K562 (cell line): ENCODE measurements at regions not wholly inside any gene's neighbourhood (a gene's known extent, or its start where the extent isn't known, plus 50 kb on each side); places are given as distances from the start of the nearest gene placed in this dataset.

Experiments used
- ATAC-seq: fragments of 200-7000 bp; cut with Tn5 transposase; 3 replicates; pipeline ENCODE4 v1.9.1; 2020; ENCODE audit warnings: moderate library complexity
- BruUV-seq: library from RNA; stranded (reverse); fragments of 400-500 nt; replicated peaks from 2 replicates; lab custom pipeline; 2021; lab: Mats Ljungman, UMichigan
- CTCF ChIA-PET: fragments of 300-600 bp; formaldehyde crosslinking; extraction: SDS; loops from one replicate; lab custom pipeline; 2021; ENCODE audit warnings: low intra/inter-chr PET ratio; lab: Yijun Ruan, JAX
- POLR2A ChIA-PET: fragments of 300-600, 350-650 bp; sonication (Branson Sonifier 250); formaldehyde crosslinking; extraction: SDS; loops from one replicate; lab custom pipeline; 2021; ENCODE audit warnings: antibody characterized with exemption, inconsistent platforms; lab: Yijun Ruan, JAX
- DNase-seq, 4 experiments: peaks; one replicate each; pipeline versions ENCODE4 v3.0.0 to v3.0.0-alpha.2; 2011 to 2018; ENCODE audit warnings: low spot score in 3 of 4, mixed read lengths in 3 of 4; ENCODE audit errors: extremely low read depth in 1 of 4
- FAIRE-seq: peaks from 2 replicates; lab custom pipeline; 2011; peaks lifted over from hg19 to GRCh38; lab: Jason Lieb, UNC
- H2AFZ ChIP-seq: 2 replicates; pipeline ENCODE4 v1.6.0; 2011; ENCODE audit warnings: low read depth, low read length, control low read depth, inconsistent platforms
- H3K27ac ChIP-seq: fragments of 200-600 bp; 3 replicates; pipeline ENCODE4 v1.8.0; 2011; ENCODE audit warnings: low read depth, mild to moderate bottlenecking, control low read depth, inconsistent platforms, low read length, moderate library complexity, mixed read lengths; ENCODE audit errors: extremely low read depth
- H3K27me3 ChIP-seq, 2 experiments: fragments of 300-600 bp in 1 of 2; 2 replicates in 1 of 2; 3 replicates in 1 of 2; pipeline versions ENCODE4 v1.6.0 to v1.8.0; 2011; ENCODE audit warnings: inconsistent platforms in 2 of 2, low read length in 2 of 2, mild to moderate bottlenecking in 1 of 2, mixed read lengths in 1 of 2, moderate library complexity in 1 of 2; ENCODE audit not compliant: control insufficient read depth in 2 of 2, insufficient read depth in 2 of 2
- H3K36me3 ChIP-seq: fragments of 300-600 bp; 3 replicates; pipeline ENCODE4 v1.8.0; 2011; ENCODE audit warnings: mild to moderate bottlenecking, low read length, inconsistent platforms; ENCODE audit not compliant: control insufficient read depth, insufficient read depth
- H3K4me1 ChIP-seq, 2 experiments: fragments of 200-600 bp in 1 of 2; replicated peaks in 1 of 2; 2 replicates in 1 of 2; 3 replicates in 1 of 2; pipeline versions ENCODE4 v1.5.1 to v1.8.0; 2011; ENCODE audit warnings: inconsistent platforms in 2 of 2, low read length in 2 of 2, mild to moderate bottlenecking in 1 of 2, mixed read lengths in 1 of 2, moderate library complexity in 1 of 2; ENCODE audit not compliant: control insufficient read depth in 2 of 2, insufficient read depth in 2 of 2
- H3K4me2 ChIP-seq: 2 replicates; pipeline ENCODE4 v1.6.1; 2011; ENCODE audit warnings: low read length, control low read depth, inconsistent platforms, mixed read lengths; ENCODE audit not compliant: insufficient read depth
- H3K4me3 ChIP-seq: fragments of 200-600 bp; sonication (generic), shearing (Covaris generic); 2 replicates; pipeline ENCODE4 v1.5.1; 2016; ENCODE audit warnings: control low read depth, inconsistent platforms
- H3K79me2 ChIP-seq: fragments of 200-600 bp; 3 replicates; pipeline ENCODE4 v1.8.0; 2011; ENCODE audit warnings: low read length, inconsistent platforms; ENCODE audit not compliant: control insufficient read depth, insufficient read depth
- H3K9ac ChIP-seq, 2 experiments: 2 replicates each; pipeline versions ENCODE4 v1.6.0 to v1.6.1; 2011; ENCODE audit warnings: low read depth in 2 of 2, low read length in 2 of 2, control low read depth in 1 of 2, inconsistent platforms in 1 of 2, mild to moderate bottlenecking in 1 of 2, mixed read lengths in 1 of 2; ENCODE audit not compliant: insufficient read depth in 1 of 2
- H3K9me1 ChIP-seq: one replicate; pipeline ENCODE4 v1.6.0; 2011; ENCODE audit warnings: inconsistent platforms, mild to moderate bottlenecking, low read length, moderate library complexity; ENCODE audit not compliant: control insufficient read depth, insufficient read depth
- H3K9me3 ChIP-seq: replicated peaks from 2 replicates; pipeline ENCODE4 v1.5.1; 2011; ENCODE audit warnings: low read depth, low read length, inconsistent platforms; ENCODE audit not compliant: control insufficient read depth, insufficient read depth
- H4K20me1 ChIP-seq: replicated peaks from 2 replicates; pipeline ENCODE4 v1.6.1; 2011; ENCODE audit warnings: low read length, inconsistent platforms, mixed read lengths; ENCODE audit not compliant: control insufficient read depth, insufficient read depth
- CBX8 ChIP-seq: fragments of 200-600 bp; sonication (generic); IDR thresholded peaks from 2 replicates; pipeline ENCODE4 v1.6.1; 2012; ENCODE audit warnings: borderline replicate concordance, mixed run types, low read depth, mild to moderate bottlenecking, moderate library complexity, mixed read lengths, low read length, control low read depth, inconsistent platforms; ENCODE audit not compliant: poor library complexity, severe bottlenecking; ENCODE audit errors: extremely low read depth
- DPF2 ChIP-seq: fragments of 450-650 bp; IDR thresholded peaks from 2 replicates; pipeline ENCODE4 v1.6.1; 2016
- HDAC8 ChIP-seq: fragments of 450-650 bp; IDR thresholded peaks from 2 replicates; pipeline ENCODE4 v1.6.1; 2016; ENCODE audit warnings: mild to moderate bottlenecking, missing genetic modification characterization, moderate library complexity, missing compliant biosample characterization
- HMG20A ChIP-seq: fragments of 450-650 bp; formaldehyde crosslinking; conservative IDR thresholded peaks from 2 replicates; pipeline ENCODE4 v1.4.0; 2020; ENCODE audit warnings: mild to moderate bottlenecking, mixed read lengths
- MAFG ChIP-seq: fragments of 450-650 bp; conservative IDR thresholded peaks from 2 replicates; pipeline ENCODE4 v1.6.1; 2016; ENCODE audit warnings: missing genetic modification characterization, missing compliant biosample characterization
- NFXL1 ChIP-seq: fragments of 450-650 bp; formaldehyde crosslinking; IDR thresholded peaks from 2 replicates; pipeline ENCODE4 v1.4.0; 2021; ENCODE audit warnings: mild to moderate bottlenecking
- PHF20 ChIP-seq: fragments of 450-650 bp; IDR thresholded peaks from 2 replicates; pipeline ENCODE4 v1.6.1; 2018; ENCODE audit not compliant: partially characterized antibody
- SAFB2 ChIP-seq: fragments of 200-400 bp; formaldehyde crosslinking; IDR thresholded peaks from 2 replicates; pipeline ENCODE4 v1.6.1; 2018; ENCODE audit warnings: borderline replicate concordance, low read length, low read depth, moderate library complexity; ENCODE audit not compliant: severe bottlenecking
- TCF7L2 ChIP-seq: fragments of 150-350 bp; IDR thresholded peaks from 2 replicates; pipeline ENCODE4 v1.6.1; 2016; ENCODE audit warnings: low read depth, mild to moderate bottlenecking, low read length, moderate library complexity
- ZNF146 ChIP-seq: IDR thresholded peaks from one replicate; pipeline ENCODE4 v1.6.1; 2018; ENCODE audit warnings: missing compliant biosample characterization; ENCODE audit not compliant: unreplicated experiment
- ZNF347 ChIP-seq: fragments of 450-650 bp; formaldehyde crosslinking; IDR thresholded peaks from 2 replicates; pipeline ENCODE4 v1.4.0; 2020; ENCODE audit warnings: low read depth, mild to moderate bottlenecking, moderate library complexity
- WGBS: fragments of 100-300 bp; shearing (Covaris generic); methylation state at CpG from one replicate; pipeline ENCODE4 v1.1.6; 2016; ENCODE audit warnings: low coverage, mixed read lengths; ENCODE audit not compliant: insufficient coverage; ENCODE audit errors: missing lambda C conversion rate; 5-methylcytosine and 5-hydroxymethylcytosine counted together
- in situ Hi-C: fragments of 300-500 bp; cut with MboI; formaldehyde crosslinking; loops from 4 replicates; pipeline ENCODE4 v1.15.0; 2018; ENCODE audit warnings: inconsistent platforms, mixed read lengths
- intact Hi-C: fragments of 100-400 bp; cut with micrococcal nuclease; formaldehyde crosslinking; loops from 2 replicates; pipeline ENCODE4 v1.14.2; 2022
- TF ChIP-seq, protein P1 (sequence below): fragments of 250-450 bp; sonication (Bioruptor Pico); IDR thresholded peaks from 2 replicates; pipeline ENCODE4 v1.4.0; 2020; ENCODE audit warnings: mild to moderate bottlenecking, moderate library complexity
- TF ChIP-seq, protein P2 (sequence below): IDR thresholded peaks from 2 replicates; pipeline ENCODE4 v1.6.1; 2011; ENCODE audit warnings: borderline replicate concordance, low read depth, mild to moderate bottlenecking, moderate library complexity, low read length; ENCODE audit not compliant: insufficient read depth, poor library complexity, severe bottlenecking
- TF ChIP-seq, protein P3 (sequence below): sonication (generic); formaldehyde crosslinking; IDR thresholded peaks from 2 replicates; pipeline ENCODE4 v1.8.0; 2022; ENCODE audit warnings: missing genetic modification reagents, mild to moderate bottlenecking, borderline replicate concordance

DNA sequence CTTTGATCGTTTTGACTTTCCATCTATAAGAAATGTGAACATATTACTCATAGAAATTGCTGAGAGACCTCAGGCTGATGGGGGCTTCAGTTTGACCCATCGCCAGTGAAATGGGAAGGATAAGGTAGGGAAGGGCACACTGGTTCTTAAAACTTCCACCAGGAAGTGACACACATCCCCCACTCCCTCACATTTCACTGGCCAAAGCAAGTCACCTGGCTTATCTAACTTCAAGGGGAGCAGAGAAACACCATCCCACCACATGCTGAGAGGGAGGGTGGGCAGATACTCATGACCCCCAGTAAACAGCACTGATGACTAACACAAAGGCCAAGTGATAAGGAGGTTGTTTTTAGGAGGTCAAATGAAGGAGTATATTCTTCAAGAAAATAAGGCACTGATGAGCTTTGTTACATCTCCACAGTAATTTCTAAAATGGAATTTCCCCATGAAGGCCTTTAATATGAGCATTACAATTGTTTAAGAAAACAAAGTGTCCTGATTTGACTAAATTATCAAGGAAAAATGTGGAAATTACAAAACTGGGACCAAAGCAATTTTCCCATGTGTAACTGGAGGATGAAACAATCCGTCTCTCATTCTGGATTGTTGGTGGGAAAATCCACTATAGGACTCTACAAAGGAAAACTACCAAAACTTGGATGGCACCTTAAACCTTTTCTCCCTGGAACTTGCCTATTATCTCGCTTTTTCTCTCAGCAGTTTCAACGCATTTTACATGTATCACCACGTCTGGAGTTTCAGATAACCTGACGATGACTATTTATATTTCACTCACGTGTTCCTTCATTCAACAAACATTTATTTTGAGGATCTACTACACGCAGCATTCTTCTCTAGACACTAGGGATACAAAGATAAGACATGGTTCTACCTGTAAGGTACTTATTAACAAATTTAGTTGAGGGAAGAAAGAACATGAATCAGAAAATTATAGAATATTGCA lies 91.8 kb upstream of the EEA1 start:
- Histone ChIP-seq H3K9me1 (no peaks in the 10 kb centered on the region), H3K9me3 (no peaks in the 10 kb centered on the region), H3K4me1 (peaks cover 8 to 39% of the 10 kb centered on the region in 2 experiments; a peak in 3 of 5 replicates), H2AFZ (peak overlapping the region; percentile 94), H3K4me3 (no peak overlapping the region), H3K4me2 (peak overlapping the region; percentile 63), H3K27ac (peak overlapping the region; percentile 63), H3K79me2 (no peaks in the 10 kb centered on the region), H3K9ac (peak overlapping the region in 1 of 2 experiments; percentile 54; a peak in 2 of 4 replicates), H3K36me3 (no peaks in the 10 kb centered on the region), H4K20me1 (no peaks in the 10 kb centered on the region), H3K27me3 (no peaks in the 10 kb centered on the region)
- intact Hi-C loops: loop anchor here (1.0 to 2.0 kb wide), 2 partner anchors 32 to 376 kb away; no protein-coding TSS in a partner anchor
- ATAC-seq (peak; percentile 71), DNase-seq (peak; percentile 75 to 89 (median 78)), FAIRE-seq (peak; percentile 90)
- in situ Hi-C loops: no loop called here
- ChIA-PET POLR2A (interaction anchor here (1.4 to 1.5 kb wide), 2 partner anchors 13 to 356 kb away, joined by 3 read pairs; no protein-coding TSS in a partner anchor), CTCF (no interaction called here)
- no TSS peak for BruUV-seq
- under 1% methylated on average over 9 of the region's 9 CpGs for WGBS
- TF ChIP-seq DPF2 (peak; percentile 91), PHF20 (no peak), TCF7L2 (no peak), NFXL1 (CRISPR knock-in tag) (no peak), MAFG (tag) (peak; percentile 66), HMG20A (0 out of 2 replicates have a peak, but pooled peaks have one; percentile 20), ZNF146 (no peak), HDAC8 (tag) (no peak), SAFB2 (no peak), ZNF347 (CRISPR knock-in tag) (no peak), CBX8 (no peak)
- TF ChIP-seq, protein P1, sequence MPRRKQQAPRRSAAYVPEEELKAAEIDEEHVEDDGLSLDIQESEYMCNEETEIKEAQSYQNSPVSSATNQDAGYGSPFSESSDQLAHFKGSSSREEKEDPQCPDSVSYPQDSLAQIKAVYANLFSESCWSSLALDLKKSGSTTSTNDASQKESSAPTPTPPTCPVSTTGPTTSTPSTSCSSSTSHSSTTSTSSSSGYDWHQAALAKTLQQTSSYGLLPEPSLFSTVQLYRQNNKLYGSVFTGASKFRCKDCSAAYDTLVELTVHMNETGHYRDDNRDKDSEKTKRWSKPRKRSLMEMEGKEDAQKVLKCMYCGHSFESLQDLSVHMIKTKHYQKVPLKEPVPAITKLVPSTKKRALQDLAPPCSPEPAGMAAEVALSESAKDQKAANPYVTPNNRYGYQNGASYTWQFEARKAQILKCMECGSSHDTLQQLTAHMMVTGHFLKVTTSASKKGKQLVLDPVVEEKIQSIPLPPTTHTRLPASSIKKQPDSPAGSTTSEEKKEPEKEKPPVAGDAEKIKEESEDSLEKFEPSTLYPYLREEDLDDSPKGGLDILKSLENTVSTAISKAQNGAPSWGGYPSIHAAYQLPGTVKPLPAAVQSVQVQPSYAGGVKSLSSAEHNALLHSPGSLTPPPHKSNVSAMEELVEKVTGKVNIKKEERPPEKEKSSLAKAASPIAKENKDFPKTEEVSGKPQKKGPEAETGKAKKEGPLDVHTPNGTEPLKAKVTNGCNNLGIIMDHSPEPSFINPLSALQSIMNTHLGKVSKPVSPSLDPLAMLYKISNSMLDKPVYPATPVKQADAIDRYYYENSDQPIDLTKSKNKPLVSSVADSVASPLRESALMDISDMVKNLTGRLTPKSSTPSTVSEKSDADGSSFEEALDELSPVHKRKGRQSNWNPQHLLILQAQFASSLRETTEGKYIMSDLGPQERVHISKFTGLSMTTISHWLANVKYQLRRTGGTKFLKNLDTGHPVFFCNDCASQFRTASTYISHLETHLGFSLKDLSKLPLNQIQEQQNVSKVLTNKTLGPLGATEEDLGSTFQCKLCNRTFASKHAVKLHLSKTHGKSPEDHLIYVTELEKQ: no peak
- TF ChIP-seq, protein P2, sequence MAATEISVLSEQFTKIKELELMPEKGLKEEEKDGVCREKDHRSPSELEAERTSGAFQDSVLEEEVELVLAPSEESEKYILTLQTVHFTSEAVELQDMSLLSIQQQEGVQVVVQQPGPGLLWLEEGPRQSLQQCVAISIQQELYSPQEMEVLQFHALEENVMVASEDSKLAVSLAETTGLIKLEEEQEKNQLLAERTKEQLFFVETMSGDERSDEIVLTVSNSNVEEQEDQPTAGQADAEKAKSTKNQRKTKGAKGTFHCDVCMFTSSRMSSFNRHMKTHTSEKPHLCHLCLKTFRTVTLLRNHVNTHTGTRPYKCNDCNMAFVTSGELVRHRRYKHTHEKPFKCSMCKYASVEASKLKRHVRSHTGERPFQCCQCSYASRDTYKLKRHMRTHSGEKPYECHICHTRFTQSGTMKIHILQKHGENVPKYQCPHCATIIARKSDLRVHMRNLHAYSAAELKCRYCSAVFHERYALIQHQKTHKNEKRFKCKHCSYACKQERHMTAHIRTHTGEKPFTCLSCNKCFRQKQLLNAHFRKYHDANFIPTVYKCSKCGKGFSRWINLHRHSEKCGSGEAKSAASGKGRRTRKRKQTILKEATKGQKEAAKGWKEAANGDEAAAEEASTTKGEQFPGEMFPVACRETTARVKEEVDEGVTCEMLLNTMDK: no peak
- TF ChIP-seq, protein P3, sequence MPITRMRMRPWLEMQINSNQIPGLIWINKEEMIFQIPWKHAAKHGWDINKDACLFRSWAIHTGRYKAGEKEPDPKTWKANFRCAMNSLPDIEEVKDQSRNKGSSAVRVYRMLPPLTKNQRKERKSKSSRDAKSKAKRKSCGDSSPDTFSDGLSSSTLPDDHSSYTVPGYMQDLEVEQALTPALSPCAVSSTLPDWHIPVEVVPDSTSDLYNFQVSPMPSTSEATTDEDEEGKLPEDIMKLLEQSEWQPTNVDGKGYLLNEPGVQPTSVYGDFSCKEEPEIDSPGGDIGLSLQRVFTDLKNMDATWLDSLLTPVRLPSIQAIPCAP (CRISPR knock-in tag): no peak
